ENCODE measurements at regions not wholly inside any gene's neighbourhood (a gene's known extent, or its start where the extent isn't known, plus 50 kb on each side); places are given as distances from the start of the nearest gene placed in this dataset.
A peak's percentile ranks its signal among the peaks of the same experiment; 100 is the strongest.

DNA sequence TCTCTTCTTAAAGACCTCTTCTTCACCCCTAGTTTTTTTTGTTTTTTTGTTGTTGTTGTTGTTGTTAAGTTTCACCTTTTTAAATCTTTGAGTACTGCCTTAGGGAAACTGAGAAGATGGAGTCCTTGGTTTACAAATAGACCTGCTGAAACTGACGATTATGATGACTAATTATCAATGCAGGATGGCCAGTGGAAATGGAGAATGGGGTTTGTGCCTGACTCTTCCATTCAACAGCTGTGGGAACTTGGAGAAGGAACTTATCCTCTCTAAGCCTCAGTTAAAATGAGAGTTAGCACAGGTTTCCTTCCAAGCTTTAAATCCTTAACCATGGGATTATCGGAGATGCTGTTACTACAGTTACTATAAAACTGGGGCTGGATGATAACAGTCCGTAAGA is 66.7 kb upstream of the PNMA1 start:
- DNase-seq: no peak

DNA sequence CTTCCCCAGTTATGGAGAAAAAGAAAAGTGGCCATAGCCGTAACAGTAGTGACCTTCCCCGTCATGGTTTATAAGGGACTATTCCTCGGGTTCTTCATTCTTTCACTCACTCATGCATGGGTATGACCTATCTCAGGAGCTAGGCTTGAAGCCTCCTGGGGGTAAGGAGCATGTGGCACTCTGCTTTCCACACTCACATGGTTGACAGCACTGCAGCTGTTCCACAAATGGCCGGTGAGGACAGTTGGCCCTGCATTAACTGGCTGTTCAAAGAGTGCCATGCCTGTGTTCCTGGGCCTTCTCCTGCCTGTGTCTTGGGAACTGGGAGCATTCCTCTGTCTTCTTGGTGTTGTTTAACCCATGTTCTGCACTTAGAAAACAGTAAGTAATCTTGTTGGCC is 66.2 kb upstream of the PNMA1 start:
- no peak for DNase-seq

DNA sequence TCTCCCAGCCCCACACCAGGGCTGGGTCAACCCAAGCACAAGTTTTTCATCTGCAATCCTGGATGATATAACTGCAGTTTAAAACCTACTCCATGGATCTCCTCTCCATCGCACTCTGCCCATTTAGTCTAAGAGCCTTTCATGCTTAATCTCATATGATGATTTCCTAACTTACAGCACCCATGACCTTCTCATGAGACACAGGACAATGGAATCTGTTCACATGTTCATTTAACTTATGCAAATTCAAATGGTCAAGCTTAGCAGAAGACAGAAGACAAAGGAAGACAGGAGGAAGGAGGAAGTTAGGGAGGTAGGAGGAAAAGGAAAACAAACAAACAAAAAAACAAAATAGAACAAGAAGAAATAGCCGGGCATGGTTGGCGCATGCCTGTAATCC is 64.6 kb upstream of the PNMA1 start:
- no peak for DNase-seq

DNA sequence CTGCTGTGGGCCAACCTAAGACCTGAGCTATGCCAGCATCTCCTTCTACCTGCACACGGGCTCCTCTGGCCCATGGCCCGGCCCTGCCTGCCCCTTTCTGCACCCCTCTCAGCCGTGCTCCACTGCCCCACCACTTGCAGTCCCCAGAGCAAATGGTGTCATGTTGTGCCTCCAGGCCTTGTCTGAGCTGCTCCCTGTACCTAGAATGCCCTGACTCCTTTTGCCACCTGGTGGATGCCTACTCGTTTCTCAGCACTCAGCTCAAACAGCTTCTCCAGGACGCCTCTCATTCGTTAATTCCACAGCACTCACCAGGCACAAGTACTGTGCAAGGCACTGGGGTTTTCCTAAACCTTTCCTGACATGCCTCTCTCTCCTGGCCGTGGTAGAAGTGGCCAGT is 63.2 kb upstream of the PNMA1 start:
- no peak for DNase-seq

DNA sequence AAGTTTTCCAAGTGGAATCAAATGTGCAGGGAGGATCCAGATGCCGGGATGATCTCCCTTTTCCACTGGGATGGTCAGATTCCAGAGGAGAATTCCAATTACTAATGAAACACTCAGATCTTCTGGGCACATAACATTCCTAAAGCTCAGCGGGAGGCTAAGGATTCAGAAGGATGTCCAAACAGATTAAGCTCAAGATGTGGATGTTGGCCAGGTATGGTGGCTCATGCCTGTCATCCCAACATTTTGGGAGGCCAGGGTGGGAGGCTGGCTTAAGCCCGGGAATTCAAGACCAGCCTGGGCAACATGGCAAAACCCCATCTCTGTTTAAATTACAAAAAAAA is 62.0 kb upstream of the PNMA1 start:
- no peak for DNase-seq

DNA sequence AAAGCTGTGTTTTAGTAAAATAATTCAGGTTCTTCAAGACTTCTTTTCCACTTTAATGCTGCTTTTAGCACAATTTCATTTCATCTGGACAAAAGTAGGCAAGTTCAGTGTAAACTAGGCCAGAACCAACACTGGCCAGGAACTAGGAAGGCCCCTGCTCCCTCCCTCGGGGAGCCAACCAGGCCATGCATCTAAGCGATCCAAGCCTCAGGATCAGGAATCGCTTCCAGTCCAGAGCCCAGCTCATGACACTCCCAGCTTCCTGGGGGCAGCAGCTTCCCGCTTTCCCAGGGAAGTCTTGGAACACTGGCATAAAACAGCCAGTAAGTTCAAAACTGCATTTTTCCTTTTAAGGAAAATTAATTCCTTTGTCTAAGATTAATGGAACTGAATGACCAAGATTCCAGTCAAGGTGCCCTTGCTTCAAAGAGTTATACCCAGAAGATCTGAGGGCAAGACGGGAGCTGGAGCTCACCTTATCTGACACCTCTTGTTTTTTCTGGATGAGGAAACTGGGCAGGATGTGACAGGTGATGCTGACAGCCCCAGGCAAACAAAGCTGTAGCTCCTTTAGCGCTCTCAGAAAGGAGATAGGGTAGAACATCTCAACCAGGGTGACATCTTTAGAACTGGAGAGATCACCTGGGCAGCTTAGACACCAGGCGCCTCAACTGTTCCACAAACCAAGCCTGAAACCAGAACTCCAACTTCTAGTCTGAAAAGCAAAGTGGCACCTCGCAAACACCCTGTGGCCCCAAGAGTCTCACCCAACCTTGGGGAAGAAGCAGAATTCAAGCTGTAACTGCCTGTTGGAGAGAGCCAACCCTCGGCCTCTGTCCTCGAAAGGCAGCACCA is 61.4 kb upstream of the PNMA1 start:
- DNase-seq: no peak

DNA sequence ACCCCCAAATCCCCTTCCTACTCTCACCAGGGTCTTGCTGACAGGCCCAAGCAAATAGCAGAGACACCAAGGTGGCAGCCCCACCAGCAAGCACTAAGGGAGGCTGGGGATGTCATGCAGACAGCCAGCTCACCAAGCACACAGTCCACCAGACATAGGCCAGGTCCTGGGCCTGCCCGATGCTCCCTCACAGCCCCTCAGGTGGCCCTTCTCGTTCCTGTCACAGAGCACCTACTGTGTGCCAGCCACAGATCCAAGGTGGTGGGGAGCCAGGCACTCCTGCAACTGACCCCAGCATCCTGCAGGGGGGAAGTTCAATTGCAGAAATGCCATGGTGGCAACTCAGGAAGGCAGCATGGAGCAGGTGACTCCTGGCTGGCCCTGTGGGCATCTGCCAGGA is 60.5 kb upstream of the PNMA1 start:
- DNase-seq: no peak

DNA sequence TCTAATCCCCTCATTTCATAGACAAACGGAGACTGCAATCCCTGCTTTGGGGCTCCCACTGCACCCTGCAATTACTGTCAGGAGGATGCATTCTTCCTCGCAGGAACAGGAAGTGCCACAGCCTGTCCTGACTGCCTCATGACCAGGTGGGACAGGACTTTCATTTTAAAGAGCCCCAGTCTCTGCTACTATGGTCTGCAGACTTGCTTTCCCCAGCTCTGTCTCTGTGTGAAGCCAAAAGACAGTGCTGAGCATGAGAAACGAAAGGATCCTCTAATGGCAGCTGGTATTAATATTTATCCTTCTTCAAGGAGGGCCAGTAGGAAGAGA is 60.0 kb upstream of the PNMA1 start:
- no peak for DNase-seq

DNA sequence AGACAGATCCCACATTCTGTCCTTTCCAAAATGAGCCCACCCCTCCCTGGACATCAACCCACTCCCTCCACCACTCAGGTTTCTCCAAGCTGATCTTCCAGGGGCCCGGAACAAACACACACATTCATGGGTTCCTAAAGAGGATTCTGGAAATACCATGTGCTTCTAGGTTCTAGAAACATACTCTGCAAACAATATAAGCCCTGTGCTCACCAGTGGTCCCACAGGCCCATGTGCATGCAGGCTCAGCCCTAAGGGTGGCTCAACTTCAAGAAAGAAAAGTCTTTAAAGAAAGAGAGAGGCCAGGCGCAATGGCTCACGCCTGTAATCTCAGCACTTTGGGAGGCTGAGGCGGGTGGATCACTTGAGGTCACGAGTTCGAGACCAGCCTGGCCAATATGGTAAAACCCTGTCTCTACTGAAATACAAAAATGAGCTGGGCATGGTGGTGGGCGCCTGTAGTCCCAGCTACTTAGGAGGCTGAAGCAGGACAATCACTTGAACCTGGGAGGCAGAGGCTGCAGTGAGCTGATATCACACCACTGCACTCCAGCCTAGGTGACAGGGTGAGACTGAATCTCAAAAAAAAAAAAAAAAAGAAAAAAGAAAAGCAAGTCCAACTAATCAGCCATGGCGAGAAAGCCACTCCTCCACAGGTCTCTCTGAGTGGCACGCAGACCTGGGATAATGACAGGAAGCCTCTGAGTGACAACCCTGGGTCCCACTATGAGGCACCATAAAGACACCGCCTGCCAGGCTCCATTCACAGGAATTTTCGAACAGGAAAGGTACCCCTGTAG is 59.5 kb upstream of the PNMA1 start:
- no peak for DNase-seq

DNA sequence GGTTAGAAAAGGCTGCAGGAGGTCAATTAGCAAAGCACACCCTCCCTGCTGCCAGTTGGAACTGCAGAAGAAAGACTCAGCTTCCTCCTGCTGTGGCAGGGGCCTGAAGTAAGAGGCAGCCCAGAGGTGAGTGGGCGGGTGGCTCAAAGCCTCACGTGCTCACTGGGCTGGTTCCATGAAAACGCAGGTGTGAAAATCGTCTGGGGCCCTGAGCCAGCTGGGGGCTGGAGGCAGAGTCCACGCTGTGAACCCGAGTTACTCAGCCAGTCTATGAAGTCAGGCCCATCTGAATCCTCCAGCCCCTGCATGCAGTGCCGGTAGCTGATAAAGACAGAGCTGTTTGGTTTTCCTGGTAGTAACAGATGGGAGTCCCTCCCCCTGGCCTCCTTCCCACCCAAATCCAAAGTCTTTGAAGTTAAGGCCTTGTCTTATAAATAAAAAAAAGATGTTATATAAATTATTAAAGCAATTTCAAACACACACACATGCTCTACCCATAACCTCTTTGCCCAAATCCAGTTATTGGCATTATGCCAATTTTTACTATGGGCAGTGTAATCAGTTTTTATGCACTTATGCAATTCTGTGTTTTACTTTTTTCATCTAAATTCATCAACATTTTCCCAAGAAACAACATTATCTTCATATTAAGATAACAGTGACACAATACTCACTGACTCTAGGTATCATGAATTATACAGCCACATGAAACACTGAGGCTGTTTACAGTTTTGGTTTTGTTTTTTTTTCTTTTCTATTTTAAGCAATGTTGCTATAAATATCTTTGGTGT is 57.9 kb upstream of the PNMA1 start:
- peak; percentile 82 for DNase-seq

DNA sequence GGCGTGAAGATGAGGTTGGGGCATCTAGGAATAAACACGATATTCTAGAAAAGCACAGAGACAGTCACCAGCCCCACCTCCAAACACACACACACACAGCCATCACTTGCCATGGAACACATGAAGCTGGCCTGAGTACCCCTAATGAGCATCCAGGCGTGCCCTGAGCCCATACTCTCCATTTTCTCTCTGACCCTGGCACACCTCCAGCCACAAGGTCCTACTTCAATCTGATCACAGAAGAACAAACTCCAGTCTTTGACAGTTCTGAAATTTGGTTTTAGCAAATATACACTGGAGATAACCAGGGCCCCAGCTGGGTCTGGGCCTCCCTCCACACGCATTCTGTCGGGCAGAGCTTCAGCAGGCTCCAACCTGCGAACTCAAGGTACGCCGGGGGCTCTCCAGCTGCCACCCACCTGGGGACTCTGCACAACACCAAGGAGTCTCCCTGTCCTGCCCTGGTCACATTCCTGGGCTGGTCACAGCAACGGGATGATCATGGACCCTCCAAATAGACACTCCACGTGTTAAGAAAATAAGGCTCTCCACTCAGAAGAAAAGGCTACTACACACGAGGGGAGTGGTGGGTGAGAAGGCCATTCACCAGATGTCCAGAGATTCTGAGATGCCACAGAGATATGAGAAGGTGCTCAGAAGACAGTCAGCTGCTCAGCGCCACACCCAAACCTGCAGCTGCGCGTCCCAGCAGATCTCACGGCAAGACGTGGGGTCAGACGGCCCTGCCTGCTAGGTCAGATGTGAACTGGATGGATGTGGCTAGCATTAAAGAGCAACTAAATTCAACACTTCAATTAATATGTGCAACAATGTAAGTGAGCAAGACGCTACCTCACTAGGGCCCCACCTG is 57.0 kb upstream of the PNMA1 start:
- DNase-seq: no peak

DNA sequence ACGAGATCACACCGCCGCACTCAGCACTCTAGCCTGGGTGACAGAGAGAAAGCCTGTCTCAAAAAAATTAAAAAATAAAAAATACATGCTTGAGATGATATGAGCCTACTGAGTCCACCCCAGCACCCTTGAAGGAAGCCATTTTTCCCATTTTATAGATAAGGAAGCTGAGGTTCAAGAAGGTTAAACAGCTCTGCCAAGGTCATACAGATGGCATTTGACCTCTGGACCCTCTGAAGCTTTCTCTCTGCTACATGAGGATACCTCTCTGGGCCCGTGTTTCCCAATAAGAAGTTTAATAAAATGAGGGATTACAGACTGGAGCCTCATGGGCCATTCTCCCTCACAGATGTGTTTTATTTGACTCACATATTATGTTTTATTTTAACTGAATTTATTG is 53.9 kb upstream of the PNMA1 start:
- DNase-seq: no peak

DNA sequence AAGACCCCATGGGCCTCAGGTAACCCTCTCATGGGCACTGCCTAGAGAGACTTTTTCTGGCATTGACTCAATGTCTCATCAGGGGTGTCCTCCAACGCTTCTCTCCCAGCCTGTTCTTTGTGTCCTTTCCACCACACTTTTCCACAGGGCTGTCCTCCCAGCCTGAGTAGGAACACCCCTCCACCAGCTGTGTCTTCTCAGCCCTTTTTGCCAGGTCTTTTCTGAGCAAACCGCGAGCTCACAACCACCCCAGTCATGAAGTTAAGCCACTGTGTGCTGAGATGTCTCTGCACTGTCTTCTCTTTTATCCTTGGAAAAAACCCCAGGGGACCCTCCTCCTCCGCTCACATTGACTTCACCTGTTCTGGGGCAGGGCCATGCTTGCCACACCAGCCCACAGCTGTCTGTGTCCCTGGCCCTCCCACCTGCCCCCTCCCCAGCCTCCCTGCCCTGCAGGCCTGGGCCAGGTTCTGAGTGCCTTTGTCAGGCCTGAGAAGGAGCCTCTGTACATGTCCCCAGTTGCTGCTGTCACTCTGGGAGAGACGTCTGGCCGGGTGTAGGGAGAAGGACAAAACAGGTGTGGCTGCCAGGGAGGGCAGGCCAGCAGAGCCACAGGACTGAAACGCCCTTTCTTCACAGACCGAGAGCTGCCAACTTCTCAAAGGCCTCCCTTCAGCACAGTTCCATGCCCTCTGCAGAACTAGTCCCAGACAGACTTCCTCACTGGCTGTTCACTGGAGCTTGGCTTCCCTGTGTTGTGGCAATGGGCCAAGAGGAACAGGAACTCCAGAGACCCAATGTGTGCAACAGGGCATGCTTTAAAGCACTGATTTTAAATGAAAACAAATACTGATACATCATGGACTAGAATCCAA is 50.5 kb upstream of the PNMA1 start:
- DNase-seq: peak; percentile 75
